GM12891 (cell line): ENCODE measurements at regions not wholly inside any gene's neighbourhood (a gene's known extent, or its start where the extent isn't known, plus 50 kb on each side); places are given as distances from the start of the nearest gene placed in this dataset.

Source experiments
- PAX5 ChIP-seq: IDR thresholded peaks from 2 replicates; pipeline ENCODE4 v1.6.1; 2011; ENCODE audit warnings: low read length, moderate library complexity, mild to moderate bottlenecking; ENCODE audit not compliant: insufficient read depth, severe bottlenecking
- POLR2A ChIP-seq: IDR thresholded peaks from 2 replicates; pipeline ENCODE4 v1.6.1; 2011; ENCODE audit warnings: low read depth, low read length, control low read depth
- POLR2AphosphoS5 ChIP-seq: IDR thresholded peaks from 2 replicates; pipeline ENCODE4 v1.6.1; 2011; ENCODE audit warnings: low read depth, low read length, control low read depth

DNA sequence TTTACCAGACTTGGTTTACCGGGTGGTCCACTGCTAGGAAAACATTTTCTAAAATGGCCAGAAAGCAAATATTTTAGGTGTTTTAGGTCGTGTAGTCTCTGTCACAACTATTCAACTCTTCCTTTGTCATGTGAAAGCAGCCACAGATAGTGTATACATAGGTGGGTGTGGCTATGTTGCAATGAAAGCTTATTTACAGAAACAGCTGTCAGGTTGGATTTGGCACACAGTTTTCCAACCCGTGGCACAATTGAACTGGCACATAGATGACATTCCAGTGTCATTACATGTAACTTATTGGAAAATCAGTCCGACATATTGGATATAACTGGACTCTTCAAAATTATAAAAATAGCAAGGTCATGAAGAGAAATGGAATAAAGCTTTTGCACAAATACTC lies 68.9 kb upstream of the KCNQ5 start:
- TF ChIP-seq PAX5: no peak
- no peak for TF ChIP-seq POLR2A
- no peak for TF ChIP-seq POLR2AphosphoS5
